DMS114 treated with DMSO at 0.1 percent for 48 hours (cell line): ENCODE measurements at regions not wholly inside any gene's neighbourhood (a gene's known extent, or its start where the extent isn't known, plus 50 kb on each side); places are given as distances from the start of the nearest gene placed in this dataset.

Experiments used
- DNase-seq: peaks from one replicate; lab custom pipeline; 2025; ENCODE audit not compliant: unreplicated experiment; lab: John Stamatoyannopoulos, UW

- DNase-seq: no peak
Observed at GRCh38 chr18:66150650-66151049, 399.8 kb downstream of the CDH7 start.

- DNase-seq: no peak
Observed at GRCh38 chr18:66143029-66143428, 392.2 kb downstream of the CDH7 start.

- DNase-seq: no peak
Observed at GRCh38 chr18:66141716-66142115, 390.9 kb downstream of the CDH7 start.

- DNase-seq: no peak
Observed at GRCh38 chr18:66138642-66139041, 387.8 kb downstream of the CDH7 start.

- DNase-seq: no peak
Observed at GRCh38 chr18:66136039-66136438, 385.2 kb downstream of the CDH7 start.

GRCh38 chr18:66129248-66129647, 378.4 kb downstream of the CDH7 start:
- no peak for DNase-seq

- DNase-seq: no peak
Observed at GRCh38 chr18:66126266-66126665, 375.5 kb downstream of the CDH7 start.

- peak; percentile 3 for DNase-seq
Observed at GRCh38 chr18:66124394-66124793, 373.6 kb downstream of the CDH7 start.

- no peak for DNase-seq
Observed at GRCh38 chr18:66119347-66119746, 368.5 kb downstream of the CDH7 start.

- no peak for DNase-seq
Observed at GRCh38 chr18:66111018-66111417, 360.2 kb downstream of the CDH7 start.

GRCh38 chr18:66110607-66111006, 359.8 kb downstream of the CDH7 start:
- no peak for DNase-seq

- no peak for DNase-seq
Observed at GRCh38 chr18:66109981-66110380, 359.2 kb downstream of the CDH7 start.

- DNase-seq: no peak
Observed at GRCh38 chr18:66107546-66107945, 356.7 kb downstream of the CDH7 start.

- no peak for DNase-seq
Observed at GRCh38 chr18:66105016-66105415, 354.2 kb downstream of the CDH7 start.

GRCh38 chr18:66103550-66103949, 352.7 kb downstream of the CDH7 start:
- DNase-seq: no peak

- no peak for DNase-seq
Observed at GRCh38 chr18:66083078-66083477, 332.3 kb downstream of the CDH7 start.

GRCh38 chr18:66078925-66079800, 328.4 kb downstream of the CDH7 start:
- DNase-seq: no peak

- DNase-seq: no peak
Observed at GRCh38 chr18:66077066-66077465, 326.3 kb downstream of the CDH7 start.

GRCh38 chr18:66066191-66066590, 315.4 kb downstream of the CDH7 start:
- no peak for DNase-seq

GRCh38 chr18:66048406-66048805, 297.6 kb downstream of the CDH7 start:
- no peak for DNase-seq

GRCh38 chr18:66046032-66046602, 295.3 kb downstream of the CDH7 start:
- DNase-seq: no peak

- DNase-seq: no peak
Observed at GRCh38 chr18:66043009-66043408, 292.2 kb downstream of the CDH7 start.

GRCh38 chr18:66013969-66014368, 263.2 kb downstream of the CDH7 start:
- no peak for DNase-seq
